OCI-LY1 (cell line): ENCODE measurements at regions not wholly inside any gene's neighbourhood (a gene's known extent, or its start where the extent isn't known, plus 50 kb on each side); places are given as distances from the start of the nearest gene placed in this dataset.

Source experiments
- H2AFZ ChIP-seq: fragments of 200-600 bp; sonication (generic), shearing (Covaris generic); 2 replicates; pipeline ENCODE4 v1.6.0; 2014; ENCODE audit warnings: antibody characterized with exemption, mild to moderate bottlenecking, low read length
- H3F3A ChIP-seq: fragments of 200-600 bp; sonication (generic), shearing (Covaris generic); 2 replicates; pipeline ENCODE4 v1.6.0; 2014; ENCODE audit warnings: mild to moderate bottlenecking, antibody characterized with exemption, low read length, moderate library complexity; ENCODE audit not compliant: insufficient read depth
- H3K27ac ChIP-seq: fragments of 200-600 bp; sonication (generic); 2 replicates; pipeline ENCODE4 v1.5.1; 2014; ENCODE audit warnings: low read length, mixed run types, mild to moderate bottlenecking, low read depth; ENCODE audit not compliant: poor library complexity, severe bottlenecking
- H3K27me3 ChIP-seq: fragments of 200-600 bp; sonication (generic); 2 replicates; pipeline ENCODE4 v1.6.0; 2014; ENCODE audit warnings: antibody characterized with exemption, mild to moderate bottlenecking, low read length, moderate library complexity; ENCODE audit not compliant: insufficient read depth
- H3K36me3 ChIP-seq: fragments of 200-600 bp; sonication (generic); 2 replicates; pipeline ENCODE4 v1.6.1; 2014; ENCODE audit warnings: mild to moderate bottlenecking, antibody characterized with exemption, low read length, moderate library complexity, mixed read lengths; ENCODE audit not compliant: insufficient read depth
- H3K4me1 ChIP-seq: fragments of 200-600 bp; sonication (generic); 2 replicates; pipeline ENCODE4 v1.5.1; 2014; ENCODE audit warnings: mild to moderate bottlenecking, low read length, moderate library complexity; ENCODE audit not compliant: insufficient read depth, severe bottlenecking
- H3K4me2 ChIP-seq: fragments of 200-600 bp; sonication (generic), shearing (Covaris generic); 2 replicates; pipeline ENCODE4 v1.6.1; 2014; ENCODE audit warnings: low read length
- H3K4me3 ChIP-seq: fragments of 200-600 bp; sonication (generic); 2 replicates; pipeline ENCODE4 v1.5.1; 2014; ENCODE audit warnings: low read length, low read depth, mild to moderate bottlenecking, mixed read lengths; ENCODE audit not compliant: poor library complexity, severe bottlenecking
- H3K79me2 ChIP-seq: fragments of 200-600 bp; shearing (Covaris generic); 2 replicates; pipeline ENCODE4 v1.6.1; 2016; ENCODE audit warnings: mixed run types, low read length, mixed read lengths; ENCODE audit not compliant: insufficient read depth
- H3K9ac ChIP-seq: fragments of 200-600 bp; sonication (generic), shearing (Covaris generic); 2 replicates; pipeline ENCODE4 v1.6.1; 2014; ENCODE audit warnings: mild to moderate bottlenecking, low read length, mixed read lengths
- H3K9me2 ChIP-seq: fragments of 200-600 bp; sonication (generic), shearing (Covaris generic); 2 replicates; pipeline ENCODE4 v1.6.1; 2014; ENCODE audit warnings: low read depth, mild to moderate bottlenecking, low read length, mixed read lengths
- H3K9me3 ChIP-seq: fragments of 200-600 bp; shearing (Covaris generic); 2 replicates; pipeline ENCODE4 v1.6.1; 2014; ENCODE audit warnings: low read length, mixed read lengths
- H4K20me1 ChIP-seq: fragments of 200-600 bp; sonication (generic), shearing (Covaris generic); 2 replicates; pipeline ENCODE4 v1.6.0; 2016; ENCODE audit warnings: mild to moderate bottlenecking, low read length; ENCODE audit not compliant: insufficient read depth
- EZH2 ChIP-seq: fragments of 200-600 bp; sonication (generic), shearing (Covaris generic); IDR thresholded peaks from 2 replicates; pipeline ENCODE4 v1.8.0; 2017; ENCODE audit warnings: borderline replicate concordance, mixed run types, mild to moderate bottlenecking, antibody characterized with exemption, low read length, moderate library complexity, mixed read lengths
- TF ChIP-seq, protein P1 (sequence below): fragments of 200-600 bp; sonication (generic), shearing (Covaris generic); IDR thresholded peaks from 2 replicates; pipeline ENCODE4 v1.5.1; 2017; ENCODE audit warnings: mild to moderate bottlenecking, antibody characterized with exemption, low read length, moderate library complexity, mixed read lengths

DNA sequence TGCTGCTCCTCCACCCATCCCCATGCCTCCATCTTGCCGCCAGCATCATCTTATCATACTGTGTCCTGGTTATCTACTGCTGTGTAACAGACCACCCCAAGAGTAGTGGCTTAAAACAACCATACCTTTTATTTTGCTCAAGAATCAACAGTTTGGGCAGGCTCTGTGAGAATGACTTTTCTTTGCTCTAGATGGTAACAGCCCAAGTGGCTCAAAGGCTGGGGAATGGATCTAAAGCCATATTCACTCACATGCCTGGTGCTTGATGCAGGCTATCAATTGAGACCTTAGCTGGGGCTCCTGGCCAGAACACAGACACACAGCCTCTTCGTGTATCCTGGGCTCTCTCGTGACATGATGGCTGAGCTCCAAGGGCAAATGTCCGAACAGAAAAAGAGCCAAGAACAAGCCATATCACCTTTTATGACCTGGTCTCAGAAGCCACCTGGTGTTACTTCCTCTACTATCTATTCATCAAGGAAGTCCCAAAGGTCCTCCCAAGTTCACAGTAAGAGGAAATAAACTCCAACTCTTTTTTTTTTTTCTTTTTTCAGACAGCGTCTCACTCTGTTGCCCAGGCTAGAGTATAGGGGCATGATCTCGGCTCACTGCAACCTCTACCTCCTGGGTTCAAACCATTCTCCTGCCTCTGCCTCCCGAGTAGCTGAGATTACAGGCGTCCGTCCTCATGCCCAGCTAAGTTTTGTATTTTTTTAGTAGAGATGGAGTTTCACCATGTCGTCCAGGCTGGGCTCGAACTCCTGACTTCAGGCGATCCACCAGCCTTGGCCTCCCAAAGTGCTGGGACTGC lies 159.3 kb upstream of the JARID2 start:
- Histone ChIP-seq H3K36me3 (no peaks in the 10 kb centered on the region), H3K27me3 (no peaks in the 10 kb centered on the region), H4K20me1 (no peaks in the 10 kb centered on the region), H3K9ac (no peak overlapping the region), H2AFZ (no peak overlapping the region), H3K4me2 (no peak overlapping the region), H3K79me2 (no peaks in the 10 kb centered on the region), H3K27ac (no peak overlapping the region), H3K9me3 (no peaks in the 10 kb centered on the region), H3K9me2 (no peaks in the 10 kb centered on the region), H3K4me3 (no peak overlapping the region), H3F3A (no peaks in the 10 kb centered on the region), H3K4me1 (no peaks in the 10 kb centered on the region)
- TF ChIP-seq, protein P1, sequence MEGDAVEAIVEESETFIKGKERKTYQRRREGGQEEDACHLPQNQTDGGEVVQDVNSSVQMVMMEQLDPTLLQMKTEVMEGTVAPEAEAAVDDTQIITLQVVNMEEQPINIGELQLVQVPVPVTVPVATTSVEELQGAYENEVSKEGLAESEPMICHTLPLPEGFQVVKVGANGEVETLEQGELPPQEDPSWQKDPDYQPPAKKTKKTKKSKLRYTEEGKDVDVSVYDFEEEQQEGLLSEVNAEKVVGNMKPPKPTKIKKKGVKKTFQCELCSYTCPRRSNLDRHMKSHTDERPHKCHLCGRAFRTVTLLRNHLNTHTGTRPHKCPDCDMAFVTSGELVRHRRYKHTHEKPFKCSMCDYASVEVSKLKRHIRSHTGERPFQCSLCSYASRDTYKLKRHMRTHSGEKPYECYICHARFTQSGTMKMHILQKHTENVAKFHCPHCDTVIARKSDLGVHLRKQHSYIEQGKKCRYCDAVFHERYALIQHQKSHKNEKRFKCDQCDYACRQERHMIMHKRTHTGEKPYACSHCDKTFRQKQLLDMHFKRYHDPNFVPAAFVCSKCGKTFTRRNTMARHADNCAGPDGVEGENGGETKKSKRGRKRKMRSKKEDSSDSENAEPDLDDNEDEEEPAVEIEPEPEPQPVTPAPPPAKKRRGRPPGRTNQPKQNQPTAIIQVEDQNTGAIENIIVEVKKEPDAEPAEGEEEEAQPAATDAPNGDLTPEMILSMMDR, result no peak
- TF ChIP-seq EZH2, result no peak

GRCh38 chr6:15087186-15087589 lies 158.7 kb upstream of the JARID2 start:
- TF ChIP-seq, protein P1, result no peak
- no peak for TF ChIP-seq EZH2
- H3F3A ChIP-seq, result no peaks in the 10 kb centered on the region
- no peaks in the 10 kb centered on the region for H3K9me2 ChIP-seq
- no peak overlapping the region for H3K4me2 ChIP-seq
- no peak overlapping the region for H3K27ac ChIP-seq
- no peaks in the 10 kb centered on the region for H3K79me2 ChIP-seq
- no peak overlapping the region for H3K4me3 ChIP-seq
- H3K4me1 ChIP-seq, result no peaks in the 10 kb centered on the region
- no peaks in the 10 kb centered on the region for H3K36me3 ChIP-seq
- H3K27me3 ChIP-seq, result no peaks in the 10 kb centered on the region
- H3K9me3 ChIP-seq, result no peaks in the 10 kb centered on the region
- H3K9ac ChIP-seq, result no peak overlapping the region
- no peak overlapping the region for H2AFZ ChIP-seq
- H4K20me1 ChIP-seq, result no peaks in the 10 kb centered on the region

GRCh38 chr6:15088904-15089568 lies 156.8 kb upstream of the JARID2 start:
- no peak overlapping the region for H3K9ac ChIP-seq
- H2AFZ ChIP-seq, result no peak overlapping the region
- H3K27me3 ChIP-seq, result no peaks in the 10 kb centered on the region
- TF ChIP-seq, protein P1, result no peak
- no peak for TF ChIP-seq EZH2
- H3K36me3 ChIP-seq, result no peaks in the 10 kb centered on the region
- no peaks in the 10 kb centered on the region for H3K79me2 ChIP-seq
- no peaks in the 10 kb centered on the region for H3K9me2 ChIP-seq
- no peaks in the 10 kb centered on the region for H3K9me3 ChIP-seq
- H4K20me1 ChIP-seq, result no peaks in the 10 kb centered on the region
- no peak overlapping the region for H3K27ac ChIP-seq
- H3K4me1 ChIP-seq, result no peaks in the 10 kb centered on the region
- H3K4me3 ChIP-seq, result no peak overlapping the region
- no peak overlapping the region for H3K4me2 ChIP-seq
- no peaks in the 10 kb centered on the region for H3F3A ChIP-seq
